ENCODE measurements at regions not wholly inside any gene's neighbourhood (a gene's known extent, or its start where the extent isn't known, plus 50 kb on each side); places are given as distances from the start of the nearest gene placed in this dataset.

GRCh38 chr12:41745593-41745992 lies 399.1 kb downstream of the GXYLT1 start:
- TF ChIP-seq, protein P1, sequence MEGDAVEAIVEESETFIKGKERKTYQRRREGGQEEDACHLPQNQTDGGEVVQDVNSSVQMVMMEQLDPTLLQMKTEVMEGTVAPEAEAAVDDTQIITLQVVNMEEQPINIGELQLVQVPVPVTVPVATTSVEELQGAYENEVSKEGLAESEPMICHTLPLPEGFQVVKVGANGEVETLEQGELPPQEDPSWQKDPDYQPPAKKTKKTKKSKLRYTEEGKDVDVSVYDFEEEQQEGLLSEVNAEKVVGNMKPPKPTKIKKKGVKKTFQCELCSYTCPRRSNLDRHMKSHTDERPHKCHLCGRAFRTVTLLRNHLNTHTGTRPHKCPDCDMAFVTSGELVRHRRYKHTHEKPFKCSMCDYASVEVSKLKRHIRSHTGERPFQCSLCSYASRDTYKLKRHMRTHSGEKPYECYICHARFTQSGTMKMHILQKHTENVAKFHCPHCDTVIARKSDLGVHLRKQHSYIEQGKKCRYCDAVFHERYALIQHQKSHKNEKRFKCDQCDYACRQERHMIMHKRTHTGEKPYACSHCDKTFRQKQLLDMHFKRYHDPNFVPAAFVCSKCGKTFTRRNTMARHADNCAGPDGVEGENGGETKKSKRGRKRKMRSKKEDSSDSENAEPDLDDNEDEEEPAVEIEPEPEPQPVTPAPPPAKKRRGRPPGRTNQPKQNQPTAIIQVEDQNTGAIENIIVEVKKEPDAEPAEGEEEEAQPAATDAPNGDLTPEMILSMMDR (IDR thresholded peaks at IDR 0.05): no peak
- TF ChIP-seq POLR2A (IDR thresholded peaks at IDR 0.05) (no peak), POLR2AphosphoS5 (IDR thresholded peaks at IDR 0.05) (no peak)
